Stomach (tissue), 8 donors: ENCODE measurements at regions not wholly inside any gene's neighbourhood (a gene's known extent, or its start where the extent isn't known, plus 50 kb on each side); places are given as distances from the start of the nearest gene placed in this dataset.
A peak's percentile ranks its signal among the peaks of the same experiment; 100 is the strongest.

Experiments
- DNase-seq, 2 donors: peaks; one replicate each; pipeline versions ENCODE4 v3.0.0 to v3.0.0-alpha.2; 2013 to 2019
- H3K27ac ChIP-seq, 5 donors: fragments of 200-600 bp in 4 of 5; sonication (generic) in 4 of 5; one replicate each; pipeline ENCODE4 v1.5.1; 2013 to 2019; ENCODE audit warnings: mild to moderate bottlenecking in 1 of 5, moderate library complexity in 1 of 5
- H3K27me3 ChIP-seq, 3 donors: fragments of 200-600 bp; sonication (generic); one replicate each; pipeline ENCODE4 v1.5.1; 2017 to 2019; ENCODE audit warnings: mixed run types in 1 of 3
- H3K36me3 ChIP-seq, 4 donors: fragments of 200-600 bp; sonication (generic); 1 replicate in 3 of 4; 2 replicates in 1 of 4; pipeline ENCODE4 v1.5.1; 2016 to 2019
- H3K4me1 ChIP-seq, 4 donors: fragments of 200-600 bp; sonication (generic); one replicate each; pipeline ENCODE4 v1.5.1; 2016 to 2019
- H3K4me3 ChIP-seq, 4 donors: fragments of 200-600 bp; sonication (generic) in 3 of 4; one replicate each; pipeline ENCODE4 v1.5.1; 2016 to 2019; ENCODE audit warnings: mild to moderate bottlenecking in 1 of 4
- H3K9me3 ChIP-seq, 4 donors: fragments of 200-600 bp; sonication (generic); one replicate each; pipeline ENCODE4 v1.5.1; 2016 to 2019
- CTCF ChIP-seq, 7 experiments: fragments of 450-650 bp in 4 of 7; fragments of 200-600 bp in 3 of 7; sonication (generic) in 3 of 7; IDR thresholded peaks; one replicate each; pipeline ENCODE4 v1.5.1; 2016 to 2019; ENCODE audit warnings: antibody characterized with exemption in 7 of 7, control low read depth in 2 of 7, mild to moderate bottlenecking in 1 of 7
- EP300 ChIP-seq: sonication (generic); formaldehyde crosslinking; IDR thresholded peaks from one replicate; pipeline ENCODE4 v1.6.1; 2017; ENCODE audit warnings: antibody characterized with exemption
- POLR2A ChIP-seq, 4 donors: fragments of 450-650 bp; IDR thresholded peaks; one replicate each; pipeline ENCODE4 v1.6.1; 2016; ENCODE audit warnings: antibody characterized with exemption in 4 of 4, control low read depth in 2 of 4, mild to moderate bottlenecking in 1 of 4, moderate library complexity in 1 of 4
- POLR2AphosphoS5 ChIP-seq, 3 donors: sonication (generic); formaldehyde crosslinking; IDR thresholded peaks; one replicate each; pipeline ENCODE4 v1.6.1; 2016; ENCODE audit warnings: antibody characterized with exemption in 3 of 3
- WGBS, 5 donors: extraction: QIAGEN DNeasy Blood & Tissue Kit in 3 of 5; methylation state at CpG; one replicate each; pipeline versions ENCODE4 v1.1.5 to v1.1.7; 2013 to 2018; 5-methylcytosine and 5-hydroxymethylcytosine counted together
- intact Hi-C: fragments of 100-400 bp; cut with DNase I; formaldehyde crosslinking; loops from one replicate; pipeline ENCODE4 v1.15.1; 2023; ENCODE audit warnings: low total_unique reads
- donor health status: healthy with polysubstance abuse.
- donor health status: Bipolar disorder and iron deficiency.
- donor health status: healthy.

GRCh38 chr11:105491394-105491793 lies 118.5 kb upstream of the GRIA4 start:
- no peaks in the 10 kb centered on the region for H3K36me3 ChIP-seq
- no peaks in the 10 kb centered on the region for H3K4me1 ChIP-seq
- intact Hi-C loops, result no loop called here
- H3K27me3 ChIP-seq, result no peaks in the 10 kb centered on the region
- H3K4me3 ChIP-seq, result no peak overlapping the region
- no peaks in the 10 kb centered on the region for H3K9me3 ChIP-seq
- WGBS, 5 donors, result 63 to 97% (median 92%) methylated on average over 1 of the region's 1 CpG
- DNase-seq, result no peak
- TF ChIP-seq POLR2A (IDR thresholded peaks at IDR 0.05) (no peak), CTCF (IDR thresholded peaks at IDR 0.05) (no peak), POLR2AphosphoS5 (IDR thresholded peaks at IDR 0.05) (no peak), EP300 (no peak)
- H3K27ac ChIP-seq, result no peak overlapping the region

GRCh38 chr11:105490333-105490732 lies 119.5 kb upstream of the GRIA4 start:
- DNase-seq, result no peak
- WGBS, 5 donors, result 51 to 64% (median 59%) methylated on average over 1 of the region's 1 CpG
- Histone ChIP-seq H3K4me3 (no peak overlapping the region), H3K9me3 (no peaks in the 10 kb centered on the region), H3K27me3 (no peaks in the 10 kb centered on the region), H3K4me1 (no peaks in the 10 kb centered on the region), H3K36me3 (no peaks in the 10 kb centered on the region), H3K27ac (no peak overlapping the region)
- no peak for TF ChIP-seq EP300
- intact Hi-C loops, result no loop called here

- TF ChIP-seq POLR2AphosphoS5 (IDR thresholded peaks at IDR 0.05), result no peak
- no peak for TF ChIP-seq CTCF (IDR thresholded peaks at IDR 0.05)
- no peak for TF ChIP-seq EP300
- no peak for TF ChIP-seq POLR2A (IDR thresholded peaks at IDR 0.05)
- 36 to 54% (median 41%) methylated on average over 4 of the region's 4 CpGs for WGBS, 5 donors
Observed at GRCh38 chr11:105489446-105489845, 120.4 kb upstream of the GRIA4 start.

GRCh38 chr11:105486929-105487328 lies 122.9 kb upstream of the GRIA4 start:
- no peak for TF ChIP-seq EP300
- no peak for TF ChIP-seq CTCF (IDR thresholded peaks at IDR 0.05)
- no peak for TF ChIP-seq POLR2AphosphoS5 (IDR thresholded peaks at IDR 0.05)
- no peak for TF ChIP-seq POLR2A (IDR thresholded peaks at IDR 0.05)
- Histone ChIP-seq H3K9me3 (no peaks in the 10 kb centered on the region), H3K4me3 (no peak overlapping the region), H3K4me1 (no peaks in the 10 kb centered on the region), H3K27me3 (no peaks in the 10 kb centered on the region), H3K36me3 (no peaks in the 10 kb centered on the region), H3K27ac (no peak overlapping the region)
- no peak for DNase-seq
- WGBS, 5 donors, result 87 to 98% (median 94%) methylated on average over 11 of the region's 11 CpGs
- intact Hi-C loops, result no loop called here

More at GRCh38 chr11:105489446-105489845, 120.4 kb upstream of the GRIA4 start:
- H3K4me1 ChIP-seq, result no peaks in the 10 kb centered on the region
- peak in 1 of 2 donors; percentile 57 for DNase-seq
- no peaks in the 10 kb centered on the region for H3K27me3 ChIP-seq
- no peaks in the 10 kb centered on the region for H3K9me3 ChIP-seq
- H3K4me3 ChIP-seq, result no peak overlapping the region
- intact Hi-C loops, result no loop called here
- H3K27ac ChIP-seq, result no peak overlapping the region
- H3K36me3 ChIP-seq, result no peaks in the 10 kb centered on the region

- WGBS, 5 donors, result 86 to 100% (median 98%) methylated on average over 1 of the region's 1 CpG
- Histone ChIP-seq H3K36me3 (no peaks in the 10 kb centered on the region), H3K4me1 (no peaks in the 10 kb centered on the region), H3K9me3 (no peaks in the 10 kb centered on the region), H3K27me3 (no peaks in the 10 kb centered on the region), H3K27ac (no peak overlapping the region), H3K4me3 (no peak overlapping the region)
- intact Hi-C loops, result no loop called here
- DNase-seq, result no peak
- TF ChIP-seq CTCF (IDR thresholded peaks at IDR 0.05) (no peak), POLR2A (IDR thresholded peaks at IDR 0.05) (no peak), POLR2AphosphoS5 (IDR thresholded peaks at IDR 0.05) (no peak), EP300 (no peak)
Observed at GRCh38 chr11:105469931-105470330, 139.9 kb upstream of the GRIA4 start.
